ENCODE measurements at regions not wholly inside any gene's neighbourhood (a gene's known extent, or its start where the extent isn't known, plus 50 kb on each side); places are given as distances from the start of the nearest gene placed in this dataset.

- Histone ChIP-seq H3K36me3 (replicated peaks; ENCODE audit: insufficient read depth, low read length) (no peaks in the 10 kb centered on the region), H3K9me3 (replicated peaks; ENCODE audit: insufficient read depth, low read length) (no peaks in the 10 kb centered on the region), H3K27me3 (replicated peaks; ENCODE audit: insufficient read depth, low read length) (no peaks in the 10 kb centered on the region), H2AFZ (ENCODE audit: low read length) (no peak overlapping the region), H3K79me2 (ENCODE audit: low read length) (no peaks in the 10 kb centered on the region), H4K20me1 (ENCODE audit: insufficient read depth, low read length) (no peaks in the 10 kb centered on the region), H3K4me3 (ENCODE audit: low read length) (no peak overlapping the region), H3K4me1 (ENCODE audit: low read length) (no peaks in the 10 kb centered on the region), H3K27ac (ENCODE audit: low read length) (no peak overlapping the region), H3K4me2 (ENCODE audit: low read depth, low read length) (no peak overlapping the region), H3K9ac (ENCODE audit: low read length) (no peak overlapping the region), H3K9me2 (replicated peaks; ENCODE audit: insufficient read depth, low read length) (no peaks in the 10 kb centered on the region), H3F3A (ENCODE audit: insufficient read depth, low read length) (no peaks in the 10 kb centered on the region)
- no peak for DNase-seq
- no peak for TF ChIP-seq EZH2phosphoT487 (IDR thresholded peaks at IDR 0.05; ENCODE audit: low read length)
Measured at GRCh38 chr18:47550611-47551010, 299.2 kb upstream of the SKOR2 start.

- Histone ChIP-seq H3K27me3 (replicated peaks; ENCODE audit: insufficient read depth, low read length) (no peaks in the 10 kb centered on the region), H3K9ac (ENCODE audit: low read length) (no peak overlapping the region), H3K27ac (ENCODE audit: low read length) (no peak overlapping the region), H3K9me2 (replicated peaks; ENCODE audit: insufficient read depth, low read length) (no peaks in the 10 kb centered on the region), H3F3A (ENCODE audit: insufficient read depth, low read length) (no peaks in the 10 kb centered on the region), H3K36me3 (replicated peaks; ENCODE audit: insufficient read depth, low read length) (no peaks in the 10 kb centered on the region), H3K4me2 (ENCODE audit: low read depth, low read length) (no peak overlapping the region), H4K20me1 (ENCODE audit: insufficient read depth, low read length) (no peaks in the 10 kb centered on the region), H3K4me3 (ENCODE audit: low read length) (no peak overlapping the region), H3K4me1 (ENCODE audit: low read length) (no peaks in the 10 kb centered on the region), H2AFZ (ENCODE audit: low read length) (no peak overlapping the region), H3K9me3 (replicated peaks; ENCODE audit: insufficient read depth, low read length) (no peaks in the 10 kb centered on the region), H3K79me2 (ENCODE audit: low read length) (no peaks in the 10 kb centered on the region)
- DNase-seq: no peak
- TF ChIP-seq EZH2phosphoT487 (IDR thresholded peaks at IDR 0.05; ENCODE audit: low read length) (no peak), CTCF (IDR thresholded peaks at IDR 0.05; ENCODE audit: low read length) (no peak), EZH2 (optimal IDR thresholded peaks at IDR 0.05; ENCODE audit: low read depth, low read length) (no peak)
Measured at GRCh38 chr18:47549021-47549540, 297.6 kb upstream of the SKOR2 start.

DNA sequence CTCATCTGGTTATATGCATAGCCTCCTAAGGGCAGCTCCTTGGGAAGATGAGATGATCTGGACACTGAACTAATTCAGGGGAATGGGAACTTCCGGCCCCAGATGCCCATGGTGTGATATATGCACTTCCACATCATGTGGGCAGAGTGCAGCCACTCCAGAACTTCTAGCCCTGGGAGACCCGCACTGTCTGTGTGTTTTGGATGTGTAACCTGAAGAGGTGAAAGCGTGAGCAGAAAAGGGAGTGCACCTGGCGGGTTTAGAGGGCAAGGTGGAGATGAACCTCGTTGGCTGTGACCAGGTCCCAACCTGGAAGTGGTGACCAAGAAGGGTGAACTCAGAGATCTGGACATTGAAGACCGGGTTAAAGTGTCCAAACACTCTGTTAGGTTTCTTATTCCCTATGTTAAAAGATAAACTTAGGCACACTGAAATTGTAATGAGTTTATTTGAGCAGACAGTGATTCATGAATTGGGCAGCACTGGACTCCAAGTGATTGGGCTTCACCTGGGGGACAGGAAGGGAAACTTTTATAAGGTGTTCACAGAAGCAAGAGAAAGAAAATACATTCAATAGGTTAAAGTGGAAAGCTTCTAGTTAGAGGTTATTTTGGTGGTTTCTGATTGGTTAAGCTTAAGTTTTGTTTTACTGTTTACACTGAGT lies 296.2 kb upstream of the SKOR2 start:
- Histone ChIP-seq H3K9me3 (replicated peaks; ENCODE audit: insufficient read depth, low read length) (no peaks in the 10 kb centered on the region), H3K9me2 (replicated peaks; ENCODE audit: insufficient read depth, low read length) (no peaks in the 10 kb centered on the region), H3K4me2 (ENCODE audit: low read depth, low read length) (no peak overlapping the region), H3K27ac (ENCODE audit: low read length) (no peak overlapping the region), H3K4me3 (ENCODE audit: low read length) (no peak overlapping the region), H3K27me3 (replicated peaks; ENCODE audit: insufficient read depth, low read length) (no peaks in the 10 kb centered on the region), H3K9ac (ENCODE audit: low read length) (no peak overlapping the region), H3K4me1 (ENCODE audit: low read length) (no peaks in the 10 kb centered on the region), H3K79me2 (ENCODE audit: low read length) (no peaks in the 10 kb centered on the region), H3F3A (ENCODE audit: insufficient read depth, low read length) (no peaks in the 10 kb centered on the region), H3K36me3 (replicated peaks; ENCODE audit: insufficient read depth, low read length) (no peaks in the 10 kb centered on the region), H2AFZ (ENCODE audit: low read length) (no peak overlapping the region), H4K20me1 (ENCODE audit: insufficient read depth, low read length) (no peaks in the 10 kb centered on the region)
- TF ChIP-seq CTCF (IDR thresholded peaks at IDR 0.05; ENCODE audit: low read length): no peak
- no peak for TF ChIP-seq EZH2phosphoT487 (IDR thresholded peaks at IDR 0.05; ENCODE audit: low read length)
- no peak for TF ChIP-seq EZH2 (optimal IDR thresholded peaks at IDR 0.05; ENCODE audit: low read depth, low read length)
- DNase-seq: no peak

DNA sequence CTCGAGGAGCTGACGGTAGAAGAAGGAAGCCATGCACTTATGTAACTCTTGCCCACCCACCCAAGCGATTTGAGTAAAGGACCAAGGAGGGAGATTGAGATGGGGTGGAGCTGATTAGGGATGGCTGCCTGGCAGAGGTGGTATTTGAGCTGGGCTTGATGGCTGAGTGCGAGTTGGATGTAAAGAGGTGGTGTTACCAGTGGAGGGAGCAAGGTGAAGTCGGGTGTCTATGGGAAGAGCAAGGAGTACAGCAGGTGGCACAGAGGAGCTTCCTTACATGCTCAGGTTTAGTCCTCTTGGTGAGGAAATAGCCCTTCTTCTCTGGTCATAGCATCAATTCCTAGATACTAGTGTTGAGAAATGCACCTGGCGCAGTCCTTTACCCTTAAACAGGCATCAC lies 294.2 kb upstream of the SKOR2 start:
- Histone ChIP-seq H3K4me3 (ENCODE audit: low read length) (no peak overlapping the region), H3K9me3 (replicated peaks; ENCODE audit: insufficient read depth, low read length) (no peaks in the 10 kb centered on the region), H3K9ac (ENCODE audit: low read length) (no peak overlapping the region), H3K27ac (ENCODE audit: low read length) (no peak overlapping the region), H4K20me1 (ENCODE audit: insufficient read depth, low read length) (no peaks in the 10 kb centered on the region), H3K4me2 (ENCODE audit: low read depth, low read length) (no peak overlapping the region), H2AFZ (ENCODE audit: low read length) (no peak overlapping the region), H3K79me2 (ENCODE audit: low read length) (no peaks in the 10 kb centered on the region), H3K27me3 (replicated peaks; ENCODE audit: insufficient read depth, low read length) (no peaks in the 10 kb centered on the region), H3K9me2 (replicated peaks; ENCODE audit: insufficient read depth, low read length) (no peaks in the 10 kb centered on the region), H3K36me3 (replicated peaks; ENCODE audit: insufficient read depth, low read length) (no peaks in the 10 kb centered on the region), H3K4me1 (ENCODE audit: low read length) (no peaks in the 10 kb centered on the region), H3F3A (ENCODE audit: insufficient read depth, low read length) (no peaks in the 10 kb centered on the region)
- TF ChIP-seq CTCF (IDR thresholded peaks at IDR 0.05; ENCODE audit: low read length) (no peak), EZH2 (optimal IDR thresholded peaks at IDR 0.05; ENCODE audit: low read depth, low read length) (no peak), EZH2phosphoT487 (IDR thresholded peaks at IDR 0.05; ENCODE audit: low read length) (no peak)
- DNase-seq: no peak

Data from MM.1S (cell line).